ENCODE measurements at regions not wholly inside any gene's neighbourhood (a gene's known extent, or its start where the extent isn't known, plus 50 kb on each side); places are given as distances from the start of the nearest gene placed in this dataset.
A peak's percentile ranks its signal among the peaks of the same experiment; 100 is the strongest.

GRCh38 chr3:76024640-76025039 is 239.3 kb upstream of the ZNF717 start:
- no peak overlapping the region for H3K4me2 ChIP-seq (ENCODE audit: low read depth, low read length)
- no peak overlapping the region for H3K4me3 ChIP-seq (ENCODE audit: low read length)
- peak; percentile 23 for DNase-seq
- no peak overlapping the region for H3K27ac ChIP-seq (ENCODE audit: low read length)
- H4K20me1 ChIP-seq (ENCODE audit: insufficient read depth, low read length), result no peaks in the 10 kb centered on the region
- no peaks in the 10 kb centered on the region for H3K27me3 ChIP-seq (replicated peaks; ENCODE audit: insufficient read depth, low read length)
- H3K9me3 ChIP-seq (replicated peaks; ENCODE audit: insufficient read depth, low read length), result no peaks in the 10 kb centered on the region
- H3K9ac ChIP-seq (ENCODE audit: low read length), result no peak overlapping the region
- H3K4me1 ChIP-seq (ENCODE audit: low read length), result no peaks in the 10 kb centered on the region
- no peaks in the 10 kb centered on the region for H3K79me2 ChIP-seq (ENCODE audit: low read length)
- H3F3A ChIP-seq (ENCODE audit: insufficient read depth, low read length), result no peaks in the 10 kb centered on the region
- H3K9me2 ChIP-seq (replicated peaks; ENCODE audit: insufficient read depth, low read length), result no peaks in the 10 kb centered on the region
- no peaks in the 10 kb centered on the region for H3K36me3 ChIP-seq (replicated peaks; ENCODE audit: insufficient read depth, low read length)
- H2AFZ ChIP-seq (ENCODE audit: low read length), result no peak overlapping the region
- TF ChIP-seq EZH2 (optimal IDR thresholded peaks at IDR 0.05; ENCODE audit: low read depth, low read length), result no peak
- no peak for TF ChIP-seq EZH2phosphoT487 (IDR thresholded peaks at IDR 0.05; ENCODE audit: low read length)
- peak; percentile 43 for TF ChIP-seq CTCF (IDR thresholded peaks at IDR 0.05; ENCODE audit: low read length)

GRCh38 chr3:76025561-76025960 is 240.2 kb upstream of the ZNF717 start:
- H3K27ac ChIP-seq (ENCODE audit: low read length), result no peak overlapping the region
- H3K27me3 ChIP-seq (replicated peaks; ENCODE audit: insufficient read depth, low read length), result no peaks in the 10 kb centered on the region
- H3K4me2 ChIP-seq (ENCODE audit: low read depth, low read length), result no peak overlapping the region
- no peaks in the 10 kb centered on the region for H3K4me1 ChIP-seq (ENCODE audit: low read length)
- no peak overlapping the region for H3K4me3 ChIP-seq (ENCODE audit: low read length)
- H4K20me1 ChIP-seq (ENCODE audit: insufficient read depth, low read length), result no peaks in the 10 kb centered on the region
- H3F3A ChIP-seq (ENCODE audit: insufficient read depth, low read length), result no peaks in the 10 kb centered on the region
- no peak overlapping the region for H3K9ac ChIP-seq (ENCODE audit: low read length)
- H3K36me3 ChIP-seq (replicated peaks; ENCODE audit: insufficient read depth, low read length), result no peaks in the 10 kb centered on the region
- no peaks in the 10 kb centered on the region for H3K79me2 ChIP-seq (ENCODE audit: low read length)
- H3K9me2 ChIP-seq (replicated peaks; ENCODE audit: insufficient read depth, low read length), result no peaks in the 10 kb centered on the region
- no peak for TF ChIP-seq EZH2 (optimal IDR thresholded peaks at IDR 0.05; ENCODE audit: low read depth, low read length)
- TF ChIP-seq EZH2phosphoT487 (IDR thresholded peaks at IDR 0.05; ENCODE audit: low read length), result no peak
- no peak for TF ChIP-seq CTCF (IDR thresholded peaks at IDR 0.05; ENCODE audit: low read length)
- no peak overlapping the region for H2AFZ ChIP-seq (ENCODE audit: low read length)
- H3K9me3 ChIP-seq (replicated peaks; ENCODE audit: insufficient read depth, low read length), result no peaks in the 10 kb centered on the region
- DNase-seq, result no peak

- no peak overlapping the region for H3K27ac ChIP-seq (ENCODE audit: low read length)
- no peak for TF ChIP-seq EZH2phosphoT487 (IDR thresholded peaks at IDR 0.05; ENCODE audit: low read length)
- TF ChIP-seq CTCF (IDR thresholded peaks at IDR 0.05; ENCODE audit: low read length), result no peak
- no peak for TF ChIP-seq EZH2 (optimal IDR thresholded peaks at IDR 0.05; ENCODE audit: low read depth, low read length)
- no peaks in the 10 kb centered on the region for H3K27me3 ChIP-seq (replicated peaks; ENCODE audit: insufficient read depth, low read length)
- H3K4me3 ChIP-seq (ENCODE audit: low read length), result no peak overlapping the region
- H4K20me1 ChIP-seq (ENCODE audit: insufficient read depth, low read length), result no peaks in the 10 kb centered on the region
- no peak for DNase-seq
- H2AFZ ChIP-seq (ENCODE audit: low read length), result no peak overlapping the region
- no peaks in the 10 kb centered on the region for H3K9me3 ChIP-seq (replicated peaks; ENCODE audit: insufficient read depth, low read length)
- no peak overlapping the region for H3K9ac ChIP-seq (ENCODE audit: low read length)
- H3K4me1 ChIP-seq (ENCODE audit: low read length), result no peaks in the 10 kb centered on the region
- H3K79me2 ChIP-seq (ENCODE audit: low read length), result no peaks in the 10 kb centered on the region
- H3K4me2 ChIP-seq (ENCODE audit: low read depth, low read length), result no peak overlapping the region
- no peaks in the 10 kb centered on the region for H3F3A ChIP-seq (ENCODE audit: insufficient read depth, low read length)
- no peaks in the 10 kb centered on the region for H3K36me3 ChIP-seq (replicated peaks; ENCODE audit: insufficient read depth, low read length)
- H3K9me2 ChIP-seq (replicated peaks; ENCODE audit: insufficient read depth, low read length), result no peaks in the 10 kb centered on the region
Observed at GRCh38 chr3:76026379-76026778, 241.0 kb upstream of the ZNF717 start.
